Caco-2 (cell line): ENCODE measurements at regions not wholly inside any gene's neighbourhood (a gene's known extent, or its start where the extent isn't known, plus 50 kb on each side); places are given as distances from the start of the nearest gene placed in this dataset.

ENCODE experiments used
- BruUV-seq: library from RNA; stranded (reverse); fragments of 400-500 nt; replicated peaks from 2 replicates; lab custom pipeline; 2021; lab: Mats Ljungman, UMichigan
- CTCF ChIA-PET: fragments of 300-600 bp; sonication (Branson Sonifier 250); formaldehyde crosslinking; loops from one replicate; lab custom pipeline; 2022; ENCODE audit warnings: antibody characterized with exemption; lab: Charles Lee
- POLR2A ChIA-PET: fragments of 300-600 bp; sonication (Branson Sonifier 250); formaldehyde crosslinking; loops from one replicate; lab custom pipeline; 2022; ENCODE audit warnings: antibody characterized with exemption; lab: Charles Lee
- DNase-seq, 2 experiments: peaks; one replicate each; pipeline versions ENCODE4 v3.0.0 to v3.0.0-alpha.2; 2020 to 2022
- H3K27me3 ChIP-seq: replicated peaks from 2 replicates; pipeline ENCODE4 v1.6.0; 2011; ENCODE audit warnings: low read length; ENCODE audit not compliant: control insufficient read depth, insufficient read depth
- H3K36me3 ChIP-seq: 2 replicates; pipeline ENCODE4 v1.5.1; 2011; ENCODE audit warnings: low read length; ENCODE audit not compliant: control insufficient read depth, insufficient read depth
- H3K4me1 ChIP-seq: fragments of 250-450 bp; sonication (Bioruptor Pico); 2 replicates; pipeline ENCODE4 v1.5.1; 2020; ENCODE audit warnings: mild to moderate bottlenecking
- H3K4me3 ChIP-seq: 2 replicates; pipeline ENCODE4 v1.5.1; 2011; ENCODE audit warnings: low read depth, mild to moderate bottlenecking, control low read depth, low read length
- H3K9me3 ChIP-seq: fragments of 250-450 bp; sonication (Bioruptor Pico); 2 replicates; pipeline ENCODE4 v1.5.1; 2020; ENCODE audit warnings: mild to moderate bottlenecking, moderate library complexity
- H3K27ac Mint-ChIP-seq: one replicate; pipeline ENCODE4 v1.8.0; 2022; ENCODE audit warnings: mixed read lengths; ENCODE audit not compliant: unreplicated experiment
- H3K27me3 Mint-ChIP-seq: one replicate; pipeline ENCODE4 v1.8.0; 2022; ENCODE audit warnings: mixed read lengths; ENCODE audit not compliant: insufficient read depth, unreplicated experiment
- H3K36me3 Mint-ChIP-seq: one replicate; pipeline ENCODE4 v1.8.0; 2022; ENCODE audit warnings: mild to moderate bottlenecking, mixed read lengths; ENCODE audit not compliant: insufficient read depth, unreplicated experiment
- H3K4me1 Mint-ChIP-seq: one replicate; pipeline ENCODE4 v1.8.0; 2022; ENCODE audit warnings: low read depth, mixed read lengths; ENCODE audit not compliant: unreplicated experiment
- H3K4me3 Mint-ChIP-seq: one replicate; pipeline ENCODE4 v1.8.0; 2022; ENCODE audit warnings: mild to moderate bottlenecking, moderate library complexity, mixed read lengths; ENCODE audit not compliant: unreplicated experiment
- H3K9me3 Mint-ChIP-seq: one replicate; pipeline ENCODE4 v1.8.0; 2022; ENCODE audit warnings: mixed read lengths; ENCODE audit not compliant: unreplicated experiment
- CTCF ChIP-seq, 2 experiments: fragments of 200-600 bp in 1 of 2; IDR thresholded peaks; 1 replicate in 1 of 2; 2 replicates in 1 of 2; pipeline versions ENCODE4 v1.5.1 to v1.8.0; 2011 to 2022; ENCODE audit warnings: antibody characterized with exemption in 1 of 2, control low read depth in 1 of 2, inconsistent platforms in 1 of 2, low read depth in 1 of 2, low read length in 1 of 2, mild to moderate bottlenecking in 1 of 2, moderate library complexity in 1 of 2; ENCODE audit not compliant: insufficient read depth in 1 of 2, severe bottlenecking in 1 of 2, unreplicated experiment in 1 of 2
- intact Hi-C: fragments of 100-400 bp; cut with micrococcal nuclease; formaldehyde crosslinking; loops from one replicate; pipeline ENCODE4 v1.10.0; 2022; ENCODE audit not compliant: unreplicated experiment

GRCh38 chr15:70160803-70161565 is 63.3 kb upstream of the TLE3 start:
- Histone ChIP-seq H3K4me3 (no peak overlapping the region), H3K4me1 (peaks cover 17% of the 10 kb centered on the region), H3K27me3 (no peaks in the 10 kb centered on the region), H3K9me3 (no peaks in the 10 kb centered on the region), H3K36me3 (no peaks in the 10 kb centered on the region)
- ChIA-PET POLR2A (no interaction called here), CTCF (interaction anchor here (0.6 kb wide), 1 partner anchor 220 kb away, joined by 4 read pairs; no protein-coding TSS in a partner anchor)
- H3K27ac Mint-ChIP-seq: no peak overlapping the region
- DNase-seq: no peak
- peaks cover 32% of the 10 kb centered on the region for H3K4me1 Mint-ChIP-seq
- H3K36me3 Mint-ChIP-seq: no peaks in the 10 kb centered on the region
- H3K27me3 Mint-ChIP-seq: no peaks in the 10 kb centered on the region
- TF ChIP-seq CTCF (IDR thresholded peaks at IDR 0.05; ENCODE audit: insufficient read depth in 1 of 2, low read depth in 1 of 2, low read length in 1 of 2, severe bottlenecking in 1 of 2, unreplicated experiment in 1 of 2): no peak
- no peaks in the 10 kb centered on the region for H3K9me3 Mint-ChIP-seq
- intact Hi-C loops: loop anchor here (1.0 kb wide), 1 partner anchor 10 kb away; no protein-coding TSS in a partner anchor
- BruUV-seq: no TSS peak
- no peak overlapping the region for H3K4me3 Mint-ChIP-seq

GRCh38 chr15:70160267-70160666 is 62.5 kb upstream of the TLE3 start:
- Histone ChIP-seq H3K9me3 (no peaks in the 10 kb centered on the region), H3K4me3 (no peak overlapping the region), H3K4me1 (peaks cover 17% of the 10 kb centered on the region), H3K36me3 (no peaks in the 10 kb centered on the region), H3K27me3 (no peaks in the 10 kb centered on the region)
- DNase-seq: peak in 1 of 2 experiments; percentile 23
- ChIA-PET POLR2A (interaction anchor here (1.1 to 1.2 kb wide), 2 partner anchors 20 to 60 kb away, joined by 3 to 4 read pairs; no protein-coding TSS in a partner anchor), CTCF (interaction anchor here (0.8 to 1.3 kb wide), 4 partner anchors 12 to 96 kb away, joined by 3 to 6 read pairs (median 4); partner anchors contain the start of gene TLE3)
- H3K27ac Mint-ChIP-seq: no peak overlapping the region
- H3K4me3 Mint-ChIP-seq: no peak overlapping the region
- H3K36me3 Mint-ChIP-seq: no peaks in the 10 kb centered on the region
- H3K4me1 Mint-ChIP-seq: peaks cover 34% of the 10 kb centered on the region
- no peaks in the 10 kb centered on the region for H3K9me3 Mint-ChIP-seq
- BruUV-seq: no TSS peak
- intact Hi-C loops: loop anchor here (1.0 kb wide), 1 partner anchor 11 kb away; no protein-coding TSS in a partner anchor
- TF ChIP-seq CTCF (IDR thresholded peaks at IDR 0.05; ENCODE audit: insufficient read depth in 1 of 2, low read depth in 1 of 2, low read length in 1 of 2, severe bottlenecking in 1 of 2, unreplicated experiment in 1 of 2): no peak
- H3K27me3 Mint-ChIP-seq: no peaks in the 10 kb centered on the region

- H3K27me3 ChIP-seq: no peaks in the 10 kb centered on the region
- H3K27me3 Mint-ChIP-seq: no peaks in the 10 kb centered on the region
- no peaks in the 10 kb centered on the region for H3K9me3 ChIP-seq
- no TSS peak for BruUV-seq
- H3K4me3 ChIP-seq: no peak overlapping the region
- H3K4me1 Mint-ChIP-seq: peaks cover 40% of the 10 kb centered on the region
- intact Hi-C loops: loop anchor here (1.0 kb wide), 1 partner anchor 12 kb away; no protein-coding TSS in a partner anchor
- CTCF ChIA-PET: interaction anchor here (0.6 to 1.3 kb wide), 5 partner anchors 13 to 116 kb away, joined by 3 to 7 read pairs (median 4); partner anchors contain the start of gene TLE3
- no peak overlapping the region for H3K27ac Mint-ChIP-seq
- no peak for DNase-seq
- no peaks in the 10 kb centered on the region for H3K36me3 Mint-ChIP-seq
- TF ChIP-seq CTCF (IDR thresholded peaks at IDR 0.05; ENCODE audit: insufficient read depth in 1 of 2, low read depth in 1 of 2, low read length in 1 of 2, severe bottlenecking in 1 of 2, unreplicated experiment in 1 of 2): no peak
- peaks cover 22% of the 10 kb centered on the region for H3K4me1 ChIP-seq
- no peaks in the 10 kb centered on the region for H3K36me3 ChIP-seq
- POLR2A ChIA-PET: interaction anchor here (0.5 to 1.2 kb wide), 3 partner anchors 19 to 127 kb away, joined by 3 to 4 read pairs (median 4); no protein-coding TSS in a partner anchor
- H3K4me3 Mint-ChIP-seq: no peak overlapping the region
- H3K9me3 Mint-ChIP-seq: no peaks in the 10 kb centered on the region
Observed at GRCh38 chr15:70159713-70160009, 61.9 kb upstream of the TLE3 start.
